GM19035 (cell line): ENCODE measurements at regions not wholly inside any gene's neighbourhood (a gene's known extent, or its start where the extent isn't known, plus 50 kb on each side); places are given as distances from the start of the nearest gene placed in this dataset.

ENCODE experiments used
- ATAC-seq: cut with Tn5 transposase; IDR thresholded peaks from one replicate; pipeline ENCODE4 v1.9.1; 2021; ENCODE audit not compliant: unreplicated experiment

DNA sequence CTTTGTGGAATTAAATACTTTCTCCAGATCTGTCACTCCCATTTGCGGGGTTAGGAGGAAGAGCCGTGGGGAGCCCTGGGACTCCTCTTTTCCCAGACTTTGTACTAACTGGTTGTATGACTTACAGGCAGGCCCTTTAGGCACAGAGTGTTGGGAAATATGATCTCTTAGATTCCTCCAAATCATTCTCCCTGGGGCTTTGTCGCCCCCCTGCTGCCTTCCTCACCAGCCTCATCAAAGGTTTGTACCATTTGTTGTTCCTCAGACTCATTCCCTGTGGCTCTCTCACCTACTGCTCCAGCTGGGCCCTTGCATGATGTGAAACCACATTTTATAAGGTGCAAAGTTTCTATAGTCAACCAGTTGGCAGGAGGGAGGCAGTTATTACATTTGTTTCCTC lies 56.4 kb downstream of the CRYGS start:
- ATAC-seq = no peak

GRCh38 chr3:186487037-186487436 lies 57.1 kb downstream of the CRYGS start:
- ATAC-seq = no peak

DNA sequence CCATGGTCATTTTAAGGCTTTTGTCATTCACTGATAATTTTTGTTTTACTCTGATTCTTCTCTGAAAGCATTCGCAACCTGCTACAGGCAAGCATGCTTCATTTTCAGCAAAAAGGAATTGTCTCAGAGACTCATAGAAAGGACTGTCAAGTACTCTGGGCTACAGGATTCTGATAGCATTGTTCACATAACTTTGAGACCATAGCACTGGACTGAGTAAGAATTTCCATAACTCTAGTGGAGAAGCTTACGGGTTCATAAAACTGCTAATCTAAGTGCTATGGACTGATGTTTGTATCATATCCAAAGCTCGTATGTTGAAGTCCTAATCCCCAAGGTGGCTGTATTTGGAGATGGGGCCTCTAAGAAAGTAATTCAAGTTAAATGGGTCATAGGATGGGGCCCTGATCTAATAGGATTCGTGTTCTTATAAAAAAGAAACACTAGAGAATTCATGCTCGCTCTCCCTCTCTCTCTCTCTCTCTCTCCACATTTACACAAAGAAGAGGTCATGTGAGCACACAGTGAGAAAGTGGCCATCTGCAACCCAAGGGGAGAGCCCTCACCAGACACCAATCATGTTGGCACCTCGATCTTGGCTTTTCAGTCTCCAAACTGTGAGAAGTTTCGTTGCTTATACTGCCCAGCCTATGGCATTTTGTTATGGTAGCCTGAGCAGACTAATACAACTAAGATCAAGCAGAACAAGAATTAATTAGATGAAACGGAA lies 60.4 kb downstream of the CRYGS start:
- no peak for ATAC-seq

- ATAC-seq = no peak
These were observed 62.7 kb downstream of the CRYGS start for GRCh38 chr3:186481526-186481925.

DNA sequence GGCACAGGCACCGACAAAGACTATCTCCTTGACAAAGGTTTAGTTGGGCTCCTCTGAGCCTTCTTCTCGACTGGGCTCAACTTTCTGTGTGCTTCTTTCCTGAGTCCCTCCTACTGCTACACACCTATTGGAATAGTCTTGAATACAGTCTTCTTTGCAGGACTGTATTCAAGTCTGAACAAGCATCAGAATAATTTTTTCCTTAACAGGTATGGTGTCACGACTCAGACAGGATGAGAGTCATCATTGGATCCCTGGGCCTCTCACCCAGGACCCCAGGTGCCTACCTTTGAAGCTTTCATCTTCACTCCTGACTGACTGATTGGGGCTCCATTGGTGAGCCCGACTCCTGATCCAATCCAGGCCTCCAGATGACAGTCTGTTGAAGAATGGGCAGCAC lies 66.3 kb downstream of the CRYGS start:
- ATAC-seq = no peak

- no peak for ATAC-seq
These were observed 67.1 kb downstream of the CRYGS start for GRCh38 chr3:186477033-186477432.

DNA sequence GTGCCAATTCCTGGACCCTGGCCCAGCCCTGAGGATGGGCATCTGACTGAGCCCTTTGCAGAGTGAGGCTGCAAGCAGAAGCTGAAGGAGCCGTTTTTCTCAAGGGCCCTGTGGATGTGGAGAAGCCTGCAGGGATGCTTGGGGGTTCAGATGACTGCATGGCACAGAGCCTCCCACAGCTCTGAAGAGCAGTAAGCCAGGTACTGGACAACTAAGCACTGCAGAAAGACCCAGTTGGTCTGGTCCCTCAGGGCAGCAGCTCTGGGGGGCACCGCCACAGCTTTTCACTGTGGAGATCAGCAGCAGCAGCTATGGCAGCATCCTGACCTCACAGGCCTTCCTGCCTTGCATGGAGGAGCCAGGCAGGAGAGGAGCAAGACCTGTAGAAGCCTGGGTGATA lies 67.6 kb downstream of the CRYGS start:
- no peak for ATAC-seq

DNA sequence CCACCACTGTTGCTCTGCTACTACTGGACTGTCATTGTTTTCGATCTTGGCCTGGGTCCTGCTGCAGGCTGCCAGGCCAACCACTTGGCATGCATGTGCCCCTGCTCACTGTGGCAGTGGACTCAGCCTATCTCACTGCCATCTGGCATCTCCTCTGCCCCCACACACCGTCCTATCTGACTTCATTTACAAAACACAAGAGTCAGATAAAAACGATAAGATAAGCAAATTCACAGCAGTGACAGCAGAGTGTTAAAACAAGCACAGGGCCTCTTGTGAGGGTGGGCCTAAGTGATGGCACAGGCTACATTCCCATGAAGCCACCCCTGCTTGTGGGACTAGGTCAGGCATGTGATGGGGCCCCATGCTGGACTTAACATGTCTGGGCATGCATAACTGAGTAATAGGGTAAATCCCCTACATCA lies 68.1 kb downstream of the CRYGS start:
- no peak for ATAC-seq

- ATAC-seq = no peak
These were observed 71.0 kb downstream of the CRYGS start for GRCh38 chr3:186473166-186473565.

- ATAC-seq = no peak
These were observed 71.6 kb downstream of the CRYGS start for GRCh38 chr3:186472456-186473008.

DNA sequence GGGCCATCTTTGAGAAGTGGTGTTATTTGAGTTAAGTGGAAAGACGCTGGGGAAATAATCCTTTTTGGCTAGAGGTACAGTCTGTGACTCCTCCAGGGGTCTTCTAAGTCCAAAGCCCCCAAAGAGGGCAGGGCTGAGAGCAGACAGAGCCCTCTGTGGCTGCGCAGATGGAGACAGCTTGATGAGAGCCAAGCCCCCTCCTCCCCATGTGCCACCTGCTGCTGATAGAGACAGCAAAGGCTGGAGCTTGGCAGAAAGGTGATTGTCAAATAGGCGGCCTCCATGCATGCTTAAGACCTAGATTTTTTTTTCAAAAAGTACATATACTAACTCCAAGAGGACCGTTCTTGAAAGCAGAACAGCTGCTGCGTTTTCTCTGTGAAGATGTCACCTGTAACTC lies 72.4 kb downstream of the CRYGS start:
- no peak for ATAC-seq

GRCh38 chr3:186469525-186469924 lies 74.7 kb downstream of the CRYGS start:
- ATAC-seq = no peak

DNA sequence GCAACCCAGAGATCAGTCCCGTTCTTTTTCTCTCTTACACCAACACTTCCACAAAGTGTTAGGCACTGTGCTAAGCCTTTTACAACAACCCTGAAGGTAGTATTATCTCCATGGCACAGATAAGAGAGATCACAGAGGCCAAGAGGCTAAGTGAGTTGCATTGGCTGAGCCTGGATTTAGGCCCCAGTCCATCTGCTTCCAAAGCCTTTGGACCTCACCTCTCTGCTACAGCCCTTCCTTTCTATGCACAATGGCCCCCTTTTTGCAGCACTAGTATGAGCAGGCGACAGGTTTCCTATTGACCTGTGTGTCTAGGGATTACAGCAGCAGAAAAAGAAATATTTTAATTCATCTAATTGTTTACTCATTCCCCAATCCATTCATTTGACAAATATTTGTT lies 76.2 kb downstream of the CRYGS start:
- no peak for ATAC-seq

DNA sequence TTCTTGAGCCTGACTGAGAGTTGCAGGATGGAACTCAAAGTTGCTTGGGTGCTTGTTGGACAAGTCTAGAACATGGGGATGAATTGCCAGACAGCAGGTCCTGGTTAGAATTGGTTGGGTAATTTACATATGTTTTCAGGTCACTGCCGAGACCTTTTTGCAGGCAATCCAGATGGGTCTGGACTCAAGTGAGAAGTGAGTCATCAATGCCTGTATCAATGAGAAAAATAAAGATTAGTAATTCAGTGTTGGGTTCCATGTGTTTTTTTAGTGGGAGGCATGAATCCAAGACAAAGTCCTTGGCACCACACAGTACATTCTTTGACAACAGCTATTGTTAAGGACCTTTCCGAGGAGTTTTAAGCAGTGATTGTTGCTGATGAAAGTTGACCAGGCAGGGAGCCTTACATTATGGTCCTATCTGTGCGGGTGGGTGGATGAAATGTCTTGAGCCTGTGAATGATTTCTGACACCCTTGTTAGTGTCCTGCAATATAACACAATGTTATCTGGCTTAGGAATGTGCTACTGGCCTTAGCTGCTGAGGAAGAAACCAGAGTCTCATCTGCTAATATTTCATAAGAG lies 77.7 kb downstream of the CRYGS start:
- ATAC-seq = no peak

DNA sequence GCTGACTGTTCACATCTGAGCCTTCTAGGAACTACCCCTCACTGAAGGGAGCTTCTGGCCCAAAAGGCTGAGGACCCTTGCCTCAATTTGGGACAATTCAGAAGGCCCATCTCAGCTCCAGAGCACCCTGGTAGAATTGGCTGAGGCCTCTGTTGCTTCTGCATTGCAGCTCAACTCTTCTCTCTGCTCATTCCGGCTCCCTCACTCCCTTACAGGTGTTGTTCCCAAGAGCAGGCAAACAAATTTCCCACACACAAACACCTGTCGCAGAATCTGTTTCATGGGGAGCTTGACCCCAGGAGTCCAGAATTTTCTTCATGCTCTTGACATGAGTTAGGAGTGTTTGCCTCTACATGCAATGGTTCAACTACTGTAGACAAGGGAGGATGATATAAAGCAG lies 78.7 kb downstream of the CRYGS start:
- no peak for ATAC-seq

DNA sequence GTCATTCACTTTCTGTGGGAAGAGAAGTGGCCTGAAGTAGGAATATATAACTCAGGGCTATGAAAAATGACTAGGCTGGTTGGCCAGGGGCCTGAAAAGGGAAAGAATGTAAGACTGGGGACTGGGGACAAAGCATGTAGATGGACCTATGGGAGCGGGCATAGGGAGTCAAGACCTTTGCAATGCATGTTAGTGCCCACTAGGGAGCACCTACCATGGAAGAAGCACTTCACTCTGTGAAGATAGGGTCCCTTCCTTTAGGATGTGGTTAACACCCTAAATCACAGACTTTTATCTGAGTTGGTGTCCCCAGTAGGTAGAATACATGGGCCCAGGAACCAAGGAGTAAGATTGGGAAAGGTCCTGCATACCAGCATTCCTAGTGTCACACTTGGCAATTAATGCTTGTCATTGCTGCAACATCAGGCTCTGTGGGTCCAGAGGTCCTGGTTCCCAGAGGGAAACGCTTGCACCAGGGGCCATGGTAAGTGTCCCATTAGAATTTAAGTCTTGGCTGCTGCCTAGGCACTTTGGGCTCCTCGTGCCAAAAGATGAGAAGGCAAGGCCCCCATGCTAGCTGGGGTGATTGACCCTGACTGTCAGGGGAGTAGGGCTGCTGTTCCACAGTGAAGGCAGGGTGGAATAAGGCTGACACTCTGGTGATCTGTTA lies 79.6 kb downstream of the CRYGS start:
- ATAC-seq = no peak

GRCh38 chr3:186461141-186461540 lies 83.0 kb downstream of the CRYGS start:
- ATAC-seq = no peak

GRCh38 chr3:186459108-186459467 lies 85.1 kb downstream of the CRYGS start:
- no peak for ATAC-seq

- no peak for ATAC-seq
These were observed 85.7 kb downstream of the CRYGS start for GRCh38 chr3:186458306-186459107.

GRCh38 chr3:186457236-186457635 lies 86.9 kb downstream of the CRYGS start:
- ATAC-seq = no peak

DNA sequence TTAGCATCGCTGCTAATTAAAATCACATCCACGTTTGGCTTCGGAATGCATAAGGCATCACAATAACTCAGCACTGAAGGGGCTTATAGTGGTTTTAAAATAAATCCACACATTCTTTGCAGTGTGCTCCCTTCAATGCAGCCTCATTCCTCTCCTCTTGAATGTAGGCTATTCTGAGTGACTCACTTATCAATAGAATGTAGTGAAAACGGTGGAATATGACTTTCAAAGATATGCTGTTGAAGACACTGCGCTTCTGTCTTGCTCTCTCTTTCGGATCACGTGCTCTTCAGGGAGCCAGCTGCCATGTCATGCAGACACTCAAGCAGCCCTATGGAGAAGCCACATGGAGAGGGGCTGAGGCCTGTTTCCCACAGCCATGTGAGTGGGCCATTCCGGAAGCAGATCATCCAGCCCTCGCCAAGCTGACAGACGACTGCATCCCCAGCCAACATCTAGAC lies 87.4 kb downstream of the CRYGS start:
- no peak for ATAC-seq
